ENCODE measurements at regions not wholly inside any gene's neighbourhood (a gene's known extent, or its start where the extent isn't known, plus 50 kb on each side); places are given as distances from the start of the nearest gene placed in this dataset.
"Not testable (repeated sequence)": the region's sequence is repeated elsewhere in the genome, so short reads cannot be mapped to it uniquely, and the experiment has no call there.

- DNase-seq, result no peak
Measured at GRCh38 chr16:82293671-82294070, 123.6 kb upstream of the MPHOSPH6 start.

- no peak for DNase-seq
Measured at GRCh38 chr16:82287937-82288336, 117.9 kb upstream of the MPHOSPH6 start.

- no peak for DNase-seq
Measured at GRCh38 chr16:82282662-82283061, 112.6 kb upstream of the MPHOSPH6 start.

GRCh38 chr16:82281544-82281943, 111.5 kb upstream of the MPHOSPH6 start:
- DNase-seq, result no peak

GRCh38 chr16:82280867-82281266, 110.8 kb upstream of the MPHOSPH6 start:
- DNase-seq, result no peak

GRCh38 chr16:82275349-82275748, 105.3 kb upstream of the MPHOSPH6 start:
- DNase-seq, result not testable (repeated sequence)

GRCh38 chr16:82271636-82272035, 101.6 kb upstream of the MPHOSPH6 start:
- no peak for DNase-seq

- DNase-seq, result not testable (repeated sequence)
Measured at GRCh38 chr16:82267675-82268074, 97.7 kb upstream of the MPHOSPH6 start.

GRCh38 chr16:82265809-82266208, 95.8 kb upstream of the MPHOSPH6 start:
- no peak for DNase-seq

GRCh38 chr16:82264756-82265155, 94.7 kb upstream of the MPHOSPH6 start:
- DNase-seq, result no peak

GRCh38 chr16:82263521-82264143, 93.6 kb upstream of the MPHOSPH6 start:
- DNase-seq, result peak; percentile 35

- no peak for DNase-seq
Measured at GRCh38 chr16:82262244-82262643, 92.2 kb upstream of the MPHOSPH6 start.

GRCh38 chr16:82260212-82260795, 90.3 kb upstream of the MPHOSPH6 start:
- no peak for DNase-seq

GRCh38 chr16:82259731-82260130, 89.7 kb upstream of the MPHOSPH6 start:
- DNase-seq, result no peak

GRCh38 chr16:82257990-82258389, 88.0 kb upstream of the MPHOSPH6 start:
- DNase-seq, result no peak

GRCh38 chr16:82252582-82252981, 82.6 kb upstream of the MPHOSPH6 start:
- DNase-seq, result no peak

GRCh38 chr16:82248677-82249076, 78.7 kb upstream of the MPHOSPH6 start:
- DNase-seq, result no peak

- DNase-seq, result no peak
Measured at GRCh38 chr16:82248012-82248656, 78.1 kb upstream of the MPHOSPH6 start.

GRCh38 chr16:82242201-82242600, 72.2 kb upstream of the MPHOSPH6 start:
- DNase-seq, result no peak

- DNase-seq, result no peak
Measured at GRCh38 chr16:82241469-82242052, 71.5 kb upstream of the MPHOSPH6 start.

GRCh38 chr16:82240111-82240510, 70.1 kb upstream of the MPHOSPH6 start:
- DNase-seq, result no peak

- DNase-seq, result no peak
Measured at GRCh38 chr16:82236875-82237274, 66.9 kb upstream of the MPHOSPH6 start.

- no peak for DNase-seq
Measured at GRCh38 chr16:82236415-82236814, 66.4 kb upstream of the MPHOSPH6 start.

- no peak for DNase-seq
Measured at GRCh38 chr16:82232806-82233205, 62.8 kb upstream of the MPHOSPH6 start.

Measured in CD4-positive, alpha-beta T cell treated with Interleukin-15 for 1 hour (primary cell).